ENCODE measurements at regions not wholly inside any gene's neighbourhood (a gene's known extent, or its start where the extent isn't known, plus 50 kb on each side); places are given as distances from the start of the nearest gene placed in this dataset.
"Not testable (repeated sequence)": the region's sequence is repeated elsewhere in the genome, so short reads cannot be mapped to it uniquely, and the experiment has no call there.

DNA sequence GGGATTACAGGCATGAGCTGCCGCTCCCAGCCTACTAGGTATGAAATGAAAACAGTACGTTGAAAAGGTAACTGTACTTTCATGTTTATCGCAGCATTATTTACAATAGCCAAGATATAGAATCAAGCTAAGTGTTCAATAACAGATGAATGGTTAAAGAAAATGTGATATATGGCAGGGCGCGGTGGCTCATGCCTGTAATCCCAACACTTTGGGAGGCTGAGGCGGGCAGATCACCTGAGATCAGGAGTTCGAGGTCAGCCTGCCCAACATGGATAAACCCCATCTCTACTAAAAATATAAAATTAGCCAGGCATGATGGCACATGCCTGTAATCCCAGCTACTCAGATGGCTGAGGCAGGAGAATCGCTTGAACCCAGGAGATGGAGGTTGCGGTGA is 96.3 kb upstream of the UBASH3B start:
- TF ChIP-seq SAP30 (IDR thresholded peaks at IDR 0.05; ENCODE audit: borderline replicate concordance, insufficient read depth, low read depth, low read length, poor library complexity, severe bottlenecking); JUN (IDR thresholded peaks at IDR 0.05; ENCODE audit: borderline replicate concordance, low read depth, low read length); JUN (CRISPR knock-in tag; IDR thresholded peaks at IDR 0.05; ENCODE audit: borderline replicate concordance); KAT2B (IDR thresholded peaks at IDR 0.05; ENCODE audit: low read depth, low read length); KLF16 (IDR thresholded peaks at IDR 0.05); POLR2A (conservative IDR thresholded peaks at IDR 0.05): not testable (repeated sequence)

Measured in K562 (cell line).